H9 (cell line): ENCODE measurements at regions not wholly inside any gene's neighbourhood (a gene's known extent, or its start where the extent isn't known, plus 50 kb on each side); places are given as distances from the start of the nearest gene placed in this dataset.
A peak's percentile ranks its signal among the peaks of the same experiment; 100 is the strongest.

Source experiments
- DNase-seq: peaks from one replicate; pipeline ENCODE4 v3.0.0-alpha.2; 2017
- H2AFZ ChIP-seq: one replicate; pipeline ENCODE4 v1.6.1; 2013; ENCODE audit warnings: mild to moderate bottlenecking, low read length, control low read depth, moderate library complexity
- H2AK5ac ChIP-seq: 2 replicates; pipeline ENCODE4 v1.6.1; 2013; ENCODE audit warnings: low read length, control low read depth, mixed read lengths; ENCODE audit not compliant: insufficient read length
- H2BK120ac ChIP-seq: one replicate; pipeline ENCODE4 v1.6.1; 2013; ENCODE audit warnings: low read depth, mild to moderate bottlenecking, low read length, control low read depth, inconsistent platforms; ENCODE audit not compliant: poor library complexity, severe bottlenecking
- H2BK12ac ChIP-seq: 2 replicates; pipeline ENCODE4 v1.6.1; 2013; ENCODE audit warnings: low read length, control low read depth, mixed read lengths, low read depth; ENCODE audit not compliant: insufficient read length
- H2BK15ac ChIP-seq: 2 replicates; pipeline ENCODE4 v1.6.1; 2013; ENCODE audit warnings: low read depth, low read length, control low read depth
- H2BK20ac ChIP-seq: one replicate; pipeline ENCODE4 v1.6.1; 2013; ENCODE audit warnings: low read depth, mild to moderate bottlenecking, low read length, control low read depth, inconsistent platforms; ENCODE audit not compliant: poor library complexity, severe bottlenecking
- H2BK5ac ChIP-seq: 2 replicates; pipeline ENCODE4 v1.6.1; 2013; ENCODE audit warnings: low read length, control low read depth, mixed read lengths; ENCODE audit not compliant: insufficient read length
- H3K14ac ChIP-seq: 2 replicates; pipeline ENCODE4 v1.6.1; 2013; ENCODE audit warnings: low read length, control low read depth; ENCODE audit not compliant: insufficient read depth
- H3K18ac ChIP-seq: 2 replicates; pipeline ENCODE4 v1.6.1; 2013; ENCODE audit warnings: low read depth, mild to moderate bottlenecking, mixed read lengths, low read length, control low read depth; ENCODE audit not compliant: insufficient read length
- H3K23ac ChIP-seq: 2 replicates; pipeline ENCODE4 v1.6.1; 2013; ENCODE audit warnings: low read length, control low read depth, mixed read lengths, low read depth; ENCODE audit not compliant: insufficient read length
- H3K23me2 ChIP-seq: 2 replicates; pipeline ENCODE4 v1.6.1; 2013; ENCODE audit warnings: low read depth, mild to moderate bottlenecking, mixed read lengths, low read length, control low read depth; ENCODE audit not compliant: insufficient read length, poor library complexity, severe bottlenecking
- H3K27ac ChIP-seq: 2 replicates; pipeline ENCODE4 v1.5.1; 2013; ENCODE audit warnings: low read length, control low read depth, mixed read lengths, low read depth; ENCODE audit not compliant: insufficient read length
- H3K27me3 ChIP-seq: 2 replicates; pipeline ENCODE4 v1.6.1; 2013; ENCODE audit warnings: low read length, control low read depth, inconsistent platforms; ENCODE audit not compliant: insufficient read depth
- H3K4ac ChIP-seq: 2 replicates; pipeline ENCODE4 v1.6.1; 2013; ENCODE audit warnings: low read depth, mild to moderate bottlenecking, control low read depth, inconsistent platforms, low read length, moderate library complexity
- H3K4me1 ChIP-seq: 2 replicates; pipeline ENCODE4 v1.6.1; 2013; ENCODE audit warnings: low read length, control low read depth, inconsistent platforms; ENCODE audit not compliant: insufficient read depth
- H3K4me2 ChIP-seq: 2 replicates; pipeline ENCODE4 v1.6.1; 2013; ENCODE audit warnings: low read length, control low read depth, mixed read lengths; ENCODE audit not compliant: insufficient read length, insufficient read depth
- H3K56ac ChIP-seq: 2 replicates; pipeline ENCODE4 v1.6.1; 2013; ENCODE audit warnings: low read depth, mild to moderate bottlenecking, mixed read lengths, low read length, control low read depth; ENCODE audit not compliant: insufficient read length
- H3K79me1 ChIP-seq: 2 replicates; pipeline ENCODE4 v1.6.1; 2013; ENCODE audit warnings: low read depth, mild to moderate bottlenecking, moderate library complexity, low read length, control low read depth, inconsistent platforms; ENCODE audit not compliant: insufficient read depth, poor library complexity, severe bottlenecking
- H3K79me2 ChIP-seq: 2 replicates; pipeline ENCODE4 v1.6.1; 2013; ENCODE audit warnings: low read length, control low read depth, inconsistent platforms; ENCODE audit not compliant: insufficient read depth
- H3K9ac ChIP-seq: 2 replicates; pipeline ENCODE4 v1.6.1; 2013; ENCODE audit warnings: low read length, control low read depth, mixed read lengths; ENCODE audit not compliant: insufficient read length; ENCODE audit errors: extremely low read depth
- H3K9me3 ChIP-seq: one replicate; pipeline ENCODE4 v1.6.1; 2013; ENCODE audit warnings: low read depth, low read length, inconsistent platforms; ENCODE audit not compliant: control insufficient read depth
- H3T11ph ChIP-seq: one replicate; pipeline ENCODE4 v1.6.1; 2013; ENCODE audit warnings: mild to moderate bottlenecking, low read length, control low read depth, inconsistent platforms
- H4K20me1 ChIP-seq: one replicate; pipeline ENCODE4 v1.6.1; 2013; ENCODE audit not compliant: control insufficient read depth, insufficient read length, insufficient read depth
- H4K5ac ChIP-seq: 2 replicates; pipeline ENCODE4 v1.6.1; 2013; ENCODE audit warnings: low read depth, mild to moderate bottlenecking, mixed read lengths, low read length, control low read depth; ENCODE audit not compliant: insufficient read length
- H4K8ac ChIP-seq: replicated peaks from 2 replicates; pipeline ENCODE4 v1.6.1; 2013; ENCODE audit warnings: low read length, control low read depth, mixed read lengths, low read depth; ENCODE audit not compliant: insufficient read length
- H4K91ac ChIP-seq: 2 replicates; pipeline ENCODE4 v1.6.1; 2013; ENCODE audit warnings: low read depth, mild to moderate bottlenecking, moderate library complexity, mixed read lengths, low read length, control low read depth; ENCODE audit not compliant: insufficient read length
- H3K27ac Mint-ChIP-seq, 3 experiments: 2 replicates in 2 of 3; 3 replicates in 1 of 3; pipeline ENCODE4 v1.8.0; 2020 to 2021; ENCODE audit warnings: mixed read lengths in 3 of 3, mild to moderate bottlenecking in 1 of 3, moderate library complexity in 1 of 3
- H3K27me3 Mint-ChIP-seq: 2 replicates; pipeline ENCODE4 v1.8.0; 2021; ENCODE audit warnings: low read depth, mild to moderate bottlenecking, moderate library complexity, mixed read lengths
- H3K36me3 Mint-ChIP-seq, 3 experiments: 2 replicates in 2 of 3; 3 replicates in 1 of 3; pipeline ENCODE4 v1.8.0; 2020 to 2021; ENCODE audit warnings: low read depth in 3 of 3, mixed read lengths in 3 of 3; ENCODE audit not compliant: insufficient read depth in 1 of 3
- H3K4me1 Mint-ChIP-seq, 2 experiments: 2 replicates each; pipeline ENCODE4 v1.8.0; 2020; ENCODE audit warnings: mixed read lengths in 2 of 2
- H3K4me3 Mint-ChIP-seq, 2 experiments: 2 replicates in 1 of 2; 3 replicates in 1 of 2; pipeline ENCODE4 v1.8.0; 2020 to 2021; ENCODE audit warnings: mild to moderate bottlenecking in 2 of 2, mixed read lengths in 2 of 2, moderate library complexity in 1 of 2
- H3K9me3 Mint-ChIP-seq, 2 experiments: 2 replicates in 1 of 2; 3 replicates in 1 of 2; pipeline ENCODE4 v1.8.0; 2020; ENCODE audit warnings: mild to moderate bottlenecking in 2 of 2, mixed read lengths in 2 of 2, moderate library complexity in 1 of 2
- CTCF ChIP-seq: fragments of 200-600 bp; sonication (generic); conservative IDR thresholded peaks from 3 replicates; pipeline ENCODE4 v1.8.0; 2021; ENCODE audit warnings: antibody characterized with exemption, mild to moderate bottlenecking
- WGBS: extraction: QIAGEN DNeasy Blood & Tissue Kit; methylation state at CpG from one replicate; pipeline ENCODE4 v1.1.7; 2013; ENCODE audit warnings: missing lambda C conversion rate, low lambda C conversion rate, mixed read lengths; ENCODE audit not compliant: insufficient read length; ENCODE audit errors: extremely low coverage; 5-methylcytosine and 5-hydroxymethylcytosine counted together

DNA sequence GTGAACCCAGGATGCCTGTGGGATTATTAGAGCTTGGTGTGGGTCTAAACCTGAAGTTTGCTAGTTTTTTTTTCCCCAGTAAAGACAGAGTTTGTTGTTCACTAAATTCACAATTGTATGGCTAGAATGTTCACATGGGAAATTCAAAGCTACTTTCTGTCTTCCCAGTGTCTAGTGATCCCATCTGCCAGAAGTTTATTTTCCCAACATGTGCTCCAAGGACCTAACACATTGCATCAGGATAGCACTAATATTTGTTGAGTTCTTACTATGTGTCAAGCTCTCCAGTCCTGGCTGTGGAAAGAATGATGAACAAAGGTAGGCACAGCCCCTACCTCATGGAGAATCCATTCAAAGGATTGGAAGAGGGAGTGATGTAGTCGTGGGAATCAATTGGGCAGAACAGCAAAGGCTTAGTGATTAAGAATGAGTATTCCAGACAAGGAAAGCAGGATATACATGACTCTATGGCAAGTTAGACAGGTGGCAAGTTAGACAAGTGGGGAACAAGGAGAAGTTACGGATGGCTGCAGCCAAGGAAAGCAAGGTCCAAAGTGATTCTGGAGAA is 521.5 kb upstream of the WWC1 start:
- Histone ChIP-seq H3K18ac (no peak overlapping the region), H2BK20ac (no peak overlapping the region), H3K14ac (no peak overlapping the region), H3K56ac (no peak overlapping the region), H2AK5ac (no peak overlapping the region), H3K23ac (no peak overlapping the region), H3K27ac (no peak overlapping the region), H3K27me3 (no peaks in the 10 kb centered on the region), H2AFZ (no peak overlapping the region), H3K4ac (no peak overlapping the region), H4K91ac (no peak overlapping the region), H4K5ac (no peak overlapping the region), H2BK5ac (no peak overlapping the region), H4K20me1 (no peaks in the 10 kb centered on the region), H3T11ph (no peak overlapping the region), H3K23me2 (no peaks in the 10 kb centered on the region), H3K9me3 (no peaks in the 10 kb centered on the region), H3K4me2 (no peak overlapping the region), H2BK12ac (no peak overlapping the region), H2BK120ac (no peak overlapping the region), H3K79me2 (no peaks in the 10 kb centered on the region), H2BK15ac (no peak overlapping the region), H3K9ac (no peak overlapping the region), H3K79me1 (no peaks in the 10 kb centered on the region), H4K8ac (no peak overlapping the region), H3K4me1 (peaks cover 7% of the 10 kb centered on the region; the same call in 1 of the 2 replicates)
- WGBS = no CpG with 5 or more reads among the region's 2 CpGs
- Mint-ChIP-seq H3K27ac (peak overlapping the region in 1 of 3 experiments; percentile 2; a peak in 1 of 7 replicates), H3K36me3 (peaks cover 0 to 3% (median 0%) of the 10 kb centered on the region in 3 experiments; a peak in 1 of 7 replicates), H3K27me3 (no peaks in the 10 kb centered on the region), H3K9me3 (peaks cover 5 to 8% of the 10 kb centered on the region in 2 experiments; a peak in 3 of 5 replicates), H3K4me1 (peaks cover 17% of the 10 kb centered on the region in 2 experiments), H3K4me3 (no peak overlapping the region)
- no peak for DNase-seq
- TF ChIP-seq CTCF = no peak
